Caco-2 (cell line): ENCODE measurements at regions not wholly inside any gene's neighbourhood (a gene's known extent, or its start where the extent isn't known, plus 50 kb on each side); places are given as distances from the start of the nearest gene placed in this dataset.

Source experiments
- BruUV-seq: library from RNA; stranded (reverse); fragments of 400-500 nt; replicated peaks from 2 replicates; lab custom pipeline; 2021; lab: Mats Ljungman, UMichigan
- CTCF ChIA-PET: fragments of 300-600 bp; sonication (Branson Sonifier 250); formaldehyde crosslinking; loops from one replicate; lab custom pipeline; 2022; ENCODE audit warnings: antibody characterized with exemption; lab: Charles Lee
- POLR2A ChIA-PET: fragments of 300-600 bp; sonication (Branson Sonifier 250); formaldehyde crosslinking; loops from one replicate; lab custom pipeline; 2022; ENCODE audit warnings: antibody characterized with exemption; lab: Charles Lee
- DNase-seq, 2 experiments: peaks; one replicate each; pipeline versions ENCODE4 v3.0.0 to v3.0.0-alpha.2; 2020 to 2022
- H3K27me3 ChIP-seq: replicated peaks from 2 replicates; pipeline ENCODE4 v1.6.0; 2011; ENCODE audit warnings: low read length; ENCODE audit not compliant: control insufficient read depth, insufficient read depth
- H3K36me3 ChIP-seq: 2 replicates; pipeline ENCODE4 v1.5.1; 2011; ENCODE audit warnings: low read length; ENCODE audit not compliant: control insufficient read depth, insufficient read depth
- H3K4me1 ChIP-seq: fragments of 250-450 bp; sonication (Bioruptor Pico); 2 replicates; pipeline ENCODE4 v1.5.1; 2020; ENCODE audit warnings: mild to moderate bottlenecking
- H3K4me3 ChIP-seq: 2 replicates; pipeline ENCODE4 v1.5.1; 2011; ENCODE audit warnings: low read depth, mild to moderate bottlenecking, control low read depth, low read length
- H3K9me3 ChIP-seq: fragments of 250-450 bp; sonication (Bioruptor Pico); 2 replicates; pipeline ENCODE4 v1.5.1; 2020; ENCODE audit warnings: mild to moderate bottlenecking, moderate library complexity
- H3K27ac Mint-ChIP-seq: one replicate; pipeline ENCODE4 v1.8.0; 2022; ENCODE audit warnings: mixed read lengths; ENCODE audit not compliant: unreplicated experiment
- H3K27me3 Mint-ChIP-seq: one replicate; pipeline ENCODE4 v1.8.0; 2022; ENCODE audit warnings: mixed read lengths; ENCODE audit not compliant: insufficient read depth, unreplicated experiment
- H3K36me3 Mint-ChIP-seq: one replicate; pipeline ENCODE4 v1.8.0; 2022; ENCODE audit warnings: mild to moderate bottlenecking, mixed read lengths; ENCODE audit not compliant: insufficient read depth, unreplicated experiment
- H3K4me1 Mint-ChIP-seq: one replicate; pipeline ENCODE4 v1.8.0; 2022; ENCODE audit warnings: low read depth, mixed read lengths; ENCODE audit not compliant: unreplicated experiment
- H3K4me3 Mint-ChIP-seq: one replicate; pipeline ENCODE4 v1.8.0; 2022; ENCODE audit warnings: mild to moderate bottlenecking, moderate library complexity, mixed read lengths; ENCODE audit not compliant: unreplicated experiment
- H3K9me3 Mint-ChIP-seq: one replicate; pipeline ENCODE4 v1.8.0; 2022; ENCODE audit warnings: mixed read lengths; ENCODE audit not compliant: unreplicated experiment
- CTCF ChIP-seq, 2 experiments: fragments of 200-600 bp in 1 of 2; IDR thresholded peaks; 1 replicate in 1 of 2; 2 replicates in 1 of 2; pipeline versions ENCODE4 v1.5.1 to v1.8.0; 2011 to 2022; ENCODE audit warnings: antibody characterized with exemption in 1 of 2, control low read depth in 1 of 2, inconsistent platforms in 1 of 2, low read depth in 1 of 2, low read length in 1 of 2, mild to moderate bottlenecking in 1 of 2, moderate library complexity in 1 of 2; ENCODE audit not compliant: insufficient read depth in 1 of 2, severe bottlenecking in 1 of 2, unreplicated experiment in 1 of 2
- intact Hi-C: fragments of 100-400 bp; cut with micrococcal nuclease; formaldehyde crosslinking; loops from one replicate; pipeline ENCODE4 v1.10.0; 2022; ENCODE audit not compliant: unreplicated experiment

GRCh38 chr12:125949471-125949870 is 884.2 kb downstream of the AACS start:
- Mint-ChIP-seq H3K27ac (no peak overlapping the region), H3K9me3 (no peaks in the 10 kb centered on the region), H3K4me1 (no peaks in the 10 kb centered on the region), H3K27me3 (no peaks in the 10 kb centered on the region), H3K4me3 (no peak overlapping the region), H3K36me3 (no peaks in the 10 kb centered on the region)
- BruUV-seq, result no TSS peak
- intact Hi-C loops, result no loop called here
- Histone ChIP-seq H3K9me3 (no peaks in the 10 kb centered on the region), H3K36me3 (no peaks in the 10 kb centered on the region), H3K27me3 (no peaks in the 10 kb centered on the region), H3K4me1 (no peaks in the 10 kb centered on the region), H3K4me3 (no peak overlapping the region)
- ChIA-PET POLR2A (no interaction called here), CTCF (no interaction called here)
- no peak for TF ChIP-seq CTCF (IDR thresholded peaks at IDR 0.05; ENCODE audit: insufficient read depth in 1 of 2, low read depth in 1 of 2, low read length in 1 of 2, severe bottlenecking in 1 of 2, unreplicated experiment in 1 of 2)
- no peak for DNase-seq

GRCh38 chr12:125954362-125954761 is 889.1 kb downstream of the AACS start:
- no peak for DNase-seq
- TF ChIP-seq CTCF (IDR thresholded peaks at IDR 0.05; ENCODE audit: insufficient read depth in 1 of 2, low read depth in 1 of 2, low read length in 1 of 2, severe bottlenecking in 1 of 2, unreplicated experiment in 1 of 2), result no peak
- H3K4me1 Mint-ChIP-seq, result no peaks in the 10 kb centered on the region
- Histone ChIP-seq H3K36me3 (no peaks in the 10 kb centered on the region), H3K4me1 (no peaks in the 10 kb centered on the region), H3K9me3 (no peaks in the 10 kb centered on the region), H3K4me3 (no peak overlapping the region), H3K27me3 (no peaks in the 10 kb centered on the region)
- ChIA-PET POLR2A (no interaction called here), CTCF (no interaction called here)
- H3K9me3 Mint-ChIP-seq, result peaks cover 13% of the 10 kb centered on the region
- H3K27me3 Mint-ChIP-seq, result no peaks in the 10 kb centered on the region
- H3K27ac Mint-ChIP-seq, result no peak overlapping the region
- H3K36me3 Mint-ChIP-seq, result no peaks in the 10 kb centered on the region
- intact Hi-C loops, result no loop called here
- BruUV-seq, result no TSS peak
- no peak overlapping the region for H3K4me3 Mint-ChIP-seq

- no peak for DNase-seq
- Histone ChIP-seq H3K27me3 (no peaks in the 10 kb centered on the region), H3K4me1 (no peaks in the 10 kb centered on the region), H3K4me3 (no peak overlapping the region), H3K36me3 (no peaks in the 10 kb centered on the region), H3K9me3 (no peaks in the 10 kb centered on the region)
- intact Hi-C loops, result no loop called here
- CTCF ChIA-PET, result no interaction called here
- TF ChIP-seq CTCF (IDR thresholded peaks at IDR 0.05; ENCODE audit: insufficient read depth in 1 of 2, low read depth in 1 of 2, low read length in 1 of 2, severe bottlenecking in 1 of 2, unreplicated experiment in 1 of 2), result no peak
- no peak overlapping the region for H3K27ac Mint-ChIP-seq
- no peaks in the 10 kb centered on the region for H3K36me3 Mint-ChIP-seq
- H3K4me1 Mint-ChIP-seq, result no peaks in the 10 kb centered on the region
- POLR2A ChIA-PET, result no interaction called here
- H3K9me3 Mint-ChIP-seq, result peaks cover 13% of the 10 kb centered on the region
- H3K27me3 Mint-ChIP-seq, result no peaks in the 10 kb centered on the region
- no peak overlapping the region for H3K4me3 Mint-ChIP-seq
- BruUV-seq, result no TSS peak
These were observed 891.0 kb downstream of the AACS start for GRCh38 chr12:125956186-125956585.
